Stimulated activated naive CD8-positive, alpha-beta T cell treated with anti-CD3 and anti-CD28 coated beads, Interleukin-15, amount 100 ng/mL, for 72 hours (primary cell): ENCODE measurements at regions not wholly inside any gene's neighbourhood (a gene's known extent, or its start where the extent isn't known, plus 50 kb on each side); places are given as distances from the start of the nearest gene placed in this dataset.

Source experiments
- ATAC-seq: fragments of 150-1000 bp; cut with Tn5 transposase; 2 replicates; pipeline ENCODE4 v1.10.0; 2021; ENCODE audit warnings: mild to moderate bottlenecking, moderate library complexity
- DNase-seq, 2 donors: peaks; one replicate each; pipeline ENCODE4 v3.0.0; 2021 to 2022
- H3K27ac Mint-ChIP-seq, 2 donors: one replicate each; pipeline ENCODE4 v1.8.0; 2022; ENCODE audit warnings: mild to moderate bottlenecking in 2 of 2, mixed read lengths in 2 of 2, moderate library complexity in 2 of 2
- H3K27me3 Mint-ChIP-seq: one replicate; pipeline ENCODE4 v1.8.0; 2022; ENCODE audit warnings: mixed read lengths
- H3K4me1 Mint-ChIP-seq: one replicate; pipeline ENCODE4 v1.8.0; 2022; ENCODE audit warnings: mild to moderate bottlenecking, mixed read lengths
- H3K4me3 Mint-ChIP-seq, 2 donors: one replicate each; pipeline ENCODE4 v1.8.0; 2022; ENCODE audit warnings: mild to moderate bottlenecking in 2 of 2, mixed read lengths in 2 of 2, moderate library complexity in 1 of 2
- H3K9me3 Mint-ChIP-seq, 2 donors: one replicate each; pipeline ENCODE4 v1.8.0; 2022; ENCODE audit warnings: mixed read lengths in 2 of 2

GRCh38 chr4:108383157-108383556 is 214.4 kb upstream of the LEF1 start:
- no peak overlapping the region for H3K4me3 Mint-ChIP-seq
- no peaks in the 10 kb centered on the region for H3K9me3 Mint-ChIP-seq
- H3K27me3 Mint-ChIP-seq, result no peaks in the 10 kb centered on the region
- DNase-seq (no peak), ATAC-seq (no peak)
- no peaks in the 10 kb centered on the region for H3K4me1 Mint-ChIP-seq
- no peak overlapping the region for H3K27ac Mint-ChIP-seq

DNA sequence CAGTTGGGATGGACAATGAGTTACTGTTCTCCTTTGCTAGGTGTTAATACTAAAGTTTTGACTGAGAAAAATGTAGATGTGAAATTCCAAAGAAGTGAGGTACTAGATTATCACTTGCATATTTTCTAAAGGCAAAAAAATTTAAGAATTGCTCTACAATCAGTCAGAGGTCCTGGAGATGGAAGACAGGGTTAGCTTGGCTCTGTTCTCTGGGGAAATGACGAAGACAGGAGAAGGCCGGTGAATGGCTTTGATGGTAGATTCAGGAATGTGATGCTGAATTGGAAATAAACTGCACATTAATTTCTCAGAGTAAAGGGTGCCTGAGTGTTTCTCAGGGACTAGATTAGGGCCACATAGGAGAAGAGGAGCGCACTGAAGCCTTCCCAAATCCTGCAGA is 214.0 kb upstream of the LEF1 start:
- DNase-seq, result no peak
- Mint-ChIP-seq H3K27me3 (no peaks in the 10 kb centered on the region), H3K27ac (no peak overlapping the region), H3K4me1 (no peaks in the 10 kb centered on the region), H3K4me3 (no peak overlapping the region), H3K9me3 (no peaks in the 10 kb centered on the region)
- no peak for ATAC-seq

DNA sequence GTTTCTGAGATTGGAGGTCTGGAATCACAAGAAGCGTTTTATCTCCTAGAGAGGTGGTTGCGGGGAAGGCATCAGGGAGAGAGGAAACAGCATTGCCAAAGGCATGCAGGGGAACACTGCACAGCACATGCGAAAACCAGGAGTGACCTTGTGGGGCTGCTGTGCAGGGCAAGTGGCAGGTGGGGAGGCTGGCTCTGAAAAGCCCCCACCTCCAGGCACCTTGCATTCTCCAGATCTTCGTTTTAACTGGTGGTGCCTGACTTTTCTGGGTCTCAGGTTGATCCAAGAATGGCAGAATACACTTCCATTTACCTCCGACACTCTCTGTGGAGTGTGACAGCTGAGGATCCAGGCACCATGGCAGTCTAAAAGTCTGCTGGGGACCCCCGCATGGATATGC is 209.4 kb upstream of the LEF1 start:
- Mint-ChIP-seq H3K27me3 (peaks cover 18% of the 10 kb centered on the region), H3K9me3 (no peaks in the 10 kb centered on the region), H3K4me3 (no peak overlapping the region), H3K4me1 (peaks cover 4% of the 10 kb centered on the region), H3K27ac (no peak overlapping the region)
- ATAC-seq, result no peak
- no peak for DNase-seq

DNA sequence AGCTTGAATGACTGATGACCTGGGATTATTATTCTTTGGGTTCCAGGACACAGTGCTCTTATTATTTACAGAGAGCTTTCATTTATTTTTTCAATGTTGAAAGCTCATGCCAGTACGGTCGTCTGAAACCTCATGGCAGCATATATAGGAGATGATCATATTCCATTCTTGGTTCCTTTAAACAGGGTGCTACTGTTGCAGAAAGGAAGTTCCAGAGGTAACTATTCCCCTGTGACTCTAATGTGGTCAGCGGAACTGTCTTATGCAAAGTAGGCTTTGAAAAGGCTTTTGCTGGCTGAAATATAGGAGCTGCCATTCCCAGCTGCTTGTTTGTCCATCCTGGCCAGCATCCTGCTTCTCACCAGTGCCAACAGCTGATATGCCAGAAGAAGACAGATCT is 208.3 kb upstream of the LEF1 start:
- no peak for DNase-seq
- Mint-ChIP-seq H3K27me3 (peaks cover 22% of the 10 kb centered on the region), H3K4me1 (peaks cover 16% of the 10 kb centered on the region), H3K4me3 (no peak overlapping the region), H3K9me3 (no peaks in the 10 kb centered on the region), H3K27ac (no peak overlapping the region)
- ATAC-seq, result no peak

DNA sequence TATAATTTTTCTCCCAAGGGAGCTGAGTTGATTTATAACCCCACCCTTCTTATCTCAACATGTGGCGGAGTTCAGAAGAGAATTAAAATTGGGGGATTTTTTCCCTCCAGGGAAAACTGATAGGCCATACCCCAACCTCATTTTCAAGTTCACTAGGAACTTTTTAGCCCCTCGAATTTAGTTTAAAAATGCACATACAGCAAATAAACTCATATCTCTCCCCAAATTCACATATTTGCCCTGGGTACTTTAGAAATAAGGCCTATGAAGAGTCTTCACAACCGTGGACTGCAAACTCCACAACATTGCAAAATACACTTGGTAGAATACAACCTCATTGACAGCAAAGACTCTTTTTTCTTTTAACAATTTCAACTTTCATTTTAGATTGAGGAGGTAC is 206.7 kb upstream of the LEF1 start:
- ATAC-seq (no peak), DNase-seq (no peak)
- H3K27ac Mint-ChIP-seq, result no peak overlapping the region
- no peaks in the 10 kb centered on the region for H3K9me3 Mint-ChIP-seq
- peaks cover 31% of the 10 kb centered on the region for H3K4me1 Mint-ChIP-seq
- peaks cover 28% of the 10 kb centered on the region for H3K27me3 Mint-ChIP-seq
- no peak overlapping the region for H3K4me3 Mint-ChIP-seq

- ATAC-seq, result peak; percentile 73
- Mint-ChIP-seq H3K9me3 (no peaks in the 10 kb centered on the region), H3K27me3 (peaks cover 47% of the 10 kb centered on the region), H3K4me3 (peak overlapping the region; percentile 16 to 45), H3K4me1 (peaks cover 53% of the 10 kb centered on the region), H3K27ac (no peak overlapping the region)
- peak in 1 of 2 donors; percentile 42 for DNase-seq
Measured at GRCh38 chr4:108372681-108373080, 203.9 kb upstream of the LEF1 start.

DNA sequence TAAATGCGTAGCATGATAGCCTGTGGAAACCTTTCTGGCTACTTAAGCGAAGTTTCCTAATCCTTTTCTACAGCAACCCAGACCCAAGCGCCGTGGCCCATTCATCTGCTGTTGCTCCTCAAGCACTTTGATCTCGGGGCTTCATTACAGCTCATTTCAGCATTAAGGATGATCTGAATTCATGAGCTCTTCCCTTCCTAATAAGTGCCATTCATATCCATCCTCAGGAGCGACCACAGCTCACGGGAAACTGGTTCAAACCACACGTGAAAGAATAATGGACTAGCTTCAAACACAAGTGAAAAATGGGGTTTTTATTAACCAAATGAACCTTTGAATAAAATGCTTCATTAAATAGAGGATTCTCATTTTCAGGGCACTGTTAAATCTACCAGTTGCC is 202.6 kb upstream of the LEF1 start:
- H3K4me3 Mint-ChIP-seq, result peak overlapping the region; percentile 85 to 87

DNA sequence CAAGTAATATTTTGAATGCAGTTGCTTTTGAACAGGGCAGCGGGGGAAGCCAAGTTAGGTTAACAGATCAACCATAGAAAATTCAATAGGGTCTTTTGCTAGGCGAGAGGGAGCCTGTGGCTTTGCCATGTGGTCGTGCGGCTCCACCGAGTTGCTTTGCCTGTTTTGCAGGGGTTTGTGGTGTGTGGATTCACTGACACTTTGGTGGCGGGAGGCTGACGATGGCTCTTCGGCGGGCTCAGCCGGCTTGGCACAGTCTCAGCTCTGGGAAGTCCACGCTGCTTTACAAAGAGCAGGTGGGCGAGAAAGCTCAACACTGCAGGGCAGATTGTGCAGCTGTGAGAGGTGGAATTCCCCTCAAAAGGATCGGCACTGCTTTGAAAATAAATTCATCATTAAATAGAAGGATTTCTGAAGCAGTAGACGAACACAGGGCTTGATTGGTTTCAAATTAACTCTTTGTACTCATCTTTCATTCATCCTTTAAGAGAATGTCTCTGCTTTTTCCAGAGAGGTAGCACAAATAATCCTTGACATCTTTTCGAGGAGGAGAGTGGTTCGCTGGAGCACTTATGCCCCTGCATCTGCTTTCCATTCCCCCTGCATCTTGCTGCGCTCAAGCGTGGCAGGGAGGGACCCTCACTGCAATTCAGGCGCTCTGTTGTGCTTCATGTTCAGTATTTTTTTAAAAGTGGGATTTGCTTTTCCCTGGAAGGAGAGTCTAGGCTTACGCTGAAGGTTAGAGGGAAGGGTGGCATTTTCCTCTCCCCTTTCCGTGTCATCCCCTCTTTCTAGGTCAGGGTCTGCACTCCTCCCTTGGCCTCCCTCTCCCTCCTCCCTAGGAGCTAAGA is 201.8 kb upstream of the LEF1 start:
- Mint-ChIP-seq H3K27ac (peak overlapping the region; percentile 78 to 87), H3K4me1 (peaks cover 63% of the 10 kb centered on the region)
- ATAC-seq, result peak; percentile 90

More for the DNA sequence above, 202.6 kb upstream of the LEF1 start:
- no peak overlapping the region for H3K27ac Mint-ChIP-seq
- DNase-seq, result no peak
- H3K4me1 Mint-ChIP-seq, result peaks cover 61% of the 10 kb centered on the region
- H3K9me3 Mint-ChIP-seq, result no peaks in the 10 kb centered on the region
- ATAC-seq, result no peak
- H3K27me3 Mint-ChIP-seq, result peaks cover 46% of the 10 kb centered on the region

GRCh38 chr4:108369035-108369655 is 200.4 kb upstream of the LEF1 start:
- H3K4me3 Mint-ChIP-seq, result peak overlapping the region; percentile 85 to 87
- H3K9me3 Mint-ChIP-seq, result no peaks in the 10 kb centered on the region
- H3K4me1 Mint-ChIP-seq, result peaks cover 63% of the 10 kb centered on the region
- DNase-seq, result no peak
- ATAC-seq, result no peak
- H3K27ac Mint-ChIP-seq, result no peak overlapping the region
- H3K27me3 Mint-ChIP-seq, result peaks cover 55% of the 10 kb centered on the region

More for the DNA sequence above, 201.8 kb upstream of the LEF1 start:
- Mint-ChIP-seq H3K27me3 (peaks cover 49% of the 10 kb centered on the region), H3K4me3 (peak overlapping the region; percentile 85 to 87), H3K9me3 (no peaks in the 10 kb centered on the region)
- DNase-seq, result peak; percentile 55 to 72

- ATAC-seq, result no peak
- Mint-ChIP-seq H3K27me3 (peaks cover 41% of the 10 kb centered on the region), H3K27ac (no peak overlapping the region), H3K4me3 (no peak overlapping the region), H3K9me3 (no peaks in the 10 kb centered on the region), H3K4me1 (peaks cover 56% of the 10 kb centered on the region)
- DNase-seq, result no peak
Measured at GRCh38 chr4:108367751-108368150, 199.0 kb upstream of the LEF1 start.

DNA sequence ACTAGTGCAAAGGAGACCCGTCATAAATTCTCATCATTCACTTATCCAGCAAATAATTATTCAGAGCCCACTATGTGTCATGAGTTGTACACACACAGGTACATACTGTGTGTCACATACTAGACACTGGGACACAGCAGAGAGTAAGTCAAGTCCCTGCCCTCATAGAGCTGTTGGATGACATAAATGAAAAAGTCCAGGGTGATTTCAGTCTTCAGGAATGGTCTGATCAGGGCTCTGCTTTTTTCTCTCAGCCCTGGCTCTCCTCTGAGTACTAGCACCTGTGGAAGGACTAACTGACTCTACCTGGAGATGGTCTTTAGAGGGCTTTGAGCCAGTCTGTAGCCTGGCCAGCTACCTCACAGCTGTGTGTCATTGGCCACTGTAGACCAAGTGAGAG is 198.0 kb upstream of the LEF1 start:
- H3K27ac Mint-ChIP-seq, result no peak overlapping the region
- no peak overlapping the region for H3K4me3 Mint-ChIP-seq

DNA sequence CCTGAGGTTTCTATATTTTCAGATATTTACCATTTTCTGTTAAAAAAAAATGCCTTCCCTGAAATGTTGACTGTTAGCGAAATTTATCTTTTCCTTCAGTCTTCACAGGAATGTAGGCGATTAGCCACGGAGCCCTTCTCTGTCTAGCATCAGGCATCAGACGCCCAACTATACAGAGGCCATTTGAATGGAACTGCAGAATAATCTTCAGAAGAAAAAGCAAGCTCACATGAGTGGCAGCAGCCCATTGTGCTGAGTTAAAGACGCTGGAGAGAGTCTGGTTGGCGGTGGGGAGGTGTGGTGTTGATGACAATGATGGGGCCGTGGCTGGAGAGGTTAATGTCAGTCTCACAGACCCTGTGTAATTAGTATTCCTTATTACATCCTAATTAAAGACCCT is 196.8 kb upstream of the LEF1 start:
- Mint-ChIP-seq H3K4me3 (no peak overlapping the region), H3K27me3 (peaks cover 49% of the 10 kb centered on the region), H3K4me1 (peaks cover 56% of the 10 kb centered on the region), H3K9me3 (no peaks in the 10 kb centered on the region), H3K27ac (no peak overlapping the region)
- ATAC-seq (no peak), DNase-seq (no peak)

More for the DNA sequence above, 198.0 kb upstream of the LEF1 start:
- DNase-seq, result no peak
- no peak for ATAC-seq
- Mint-ChIP-seq H3K27me3 (peaks cover 49% of the 10 kb centered on the region), H3K9me3 (no peaks in the 10 kb centered on the region), H3K4me1 (peaks cover 56% of the 10 kb centered on the region)

DNA sequence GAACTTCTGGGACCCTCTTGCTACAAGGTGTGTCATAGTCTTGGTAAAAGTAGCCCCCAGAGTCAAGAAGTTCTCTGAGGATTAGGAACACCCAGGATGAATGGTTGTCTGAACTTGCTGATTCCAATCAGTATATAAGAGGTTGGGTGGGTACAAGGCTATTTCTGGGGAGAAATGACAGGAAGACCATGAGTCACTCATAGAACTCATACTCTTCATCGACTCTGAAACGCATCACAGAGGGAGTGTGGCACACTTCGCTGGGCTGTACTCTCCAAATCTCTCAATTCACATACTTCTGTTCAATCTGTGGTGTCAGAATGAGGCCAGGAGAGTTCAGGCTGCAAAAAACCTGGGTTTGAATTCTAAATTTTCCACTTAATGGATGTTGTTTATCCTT is 193.2 kb upstream of the LEF1 start:
- no peak for DNase-seq
- peaks cover 37% of the 10 kb centered on the region for H3K27me3 Mint-ChIP-seq
- no peak overlapping the region for H3K4me3 Mint-ChIP-seq
- peaks cover 65% of the 10 kb centered on the region for H3K4me1 Mint-ChIP-seq
- peak; percentile 27 for ATAC-seq
- no peaks in the 10 kb centered on the region for H3K9me3 Mint-ChIP-seq
- H3K27ac Mint-ChIP-seq, result no peak overlapping the region

DNA sequence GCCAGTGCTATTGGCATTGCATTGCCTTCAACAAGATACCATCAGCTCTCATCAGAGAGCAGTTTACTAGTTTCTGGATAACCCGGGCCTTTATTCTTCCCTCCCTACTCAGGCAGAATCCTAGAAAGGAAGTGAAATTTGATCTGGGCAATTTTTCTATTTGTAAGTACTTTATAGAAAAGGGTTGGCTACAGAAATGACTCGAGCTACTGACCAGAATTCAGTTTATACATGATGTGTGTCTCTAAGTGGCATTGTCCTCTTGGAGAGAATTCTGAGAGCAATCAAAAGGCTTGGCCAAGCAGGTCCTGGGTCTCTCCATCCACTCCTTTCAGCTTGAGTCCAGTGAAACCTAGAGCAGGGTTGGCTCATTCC is 192.7 kb upstream of the LEF1 start:
- ATAC-seq, result no peak
- Mint-ChIP-seq H3K9me3 (no peaks in the 10 kb centered on the region), H3K27me3 (peaks cover 34% of the 10 kb centered on the region), H3K4me1 (peaks cover 65% of the 10 kb centered on the region), H3K4me3 (no peak overlapping the region), H3K27ac (no peak overlapping the region)
- no peak for DNase-seq

DNA sequence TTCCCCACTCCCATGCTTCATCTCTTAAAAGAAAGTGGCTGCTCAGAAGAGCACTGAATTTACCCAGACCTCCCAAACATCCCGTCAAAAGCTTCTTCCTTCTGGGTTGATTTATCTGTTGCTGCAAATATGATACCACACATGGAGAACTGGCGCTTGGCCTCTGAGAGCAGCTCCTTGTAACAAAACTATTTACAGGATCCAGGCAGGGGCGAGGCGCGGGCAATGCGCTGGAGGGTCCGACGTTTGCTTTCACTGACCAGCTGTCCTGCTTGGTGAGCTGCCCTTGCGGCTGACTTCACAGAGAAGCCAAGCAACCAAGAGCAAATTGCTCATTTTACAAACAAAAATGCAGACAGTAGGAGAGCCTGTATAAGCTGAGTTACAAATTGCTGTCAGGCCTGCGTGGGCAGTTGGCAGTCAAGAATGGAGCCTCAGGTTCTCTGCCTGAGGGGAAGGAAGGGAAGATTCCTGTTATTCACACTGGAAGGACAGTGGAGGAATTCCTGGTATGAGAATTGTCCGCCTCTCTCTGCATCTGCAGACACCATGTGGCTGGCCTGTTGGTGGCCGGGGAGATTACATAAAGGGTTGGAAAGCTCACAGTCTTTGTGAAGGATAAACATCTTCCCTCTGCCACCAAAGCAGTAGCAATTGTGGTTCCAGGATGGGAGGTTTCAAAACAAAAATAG is 192.2 kb upstream of the LEF1 start:
- ATAC-seq (no peak), DNase-seq (no peak)
- Mint-ChIP-seq H3K4me3 (peak overlapping the region; percentile 10 to 48), H3K27me3 (peaks cover 29% of the 10 kb centered on the region), H3K4me1 (peaks cover 67% of the 10 kb centered on the region), H3K9me3 (no peaks in the 10 kb centered on the region), H3K27ac (no peak overlapping the region)
